WI38 (cell line): ENCODE measurements at regions not wholly inside any gene's neighbourhood (a gene's known extent, or its start where the extent isn't known, plus 50 kb on each side); places are given as distances from the start of the nearest gene placed in this dataset.

Experiments
- H3K4me3 ChIP-seq: 2 replicates; pipeline ENCODE4 v1.5.1; 2011; ENCODE audit warnings: low read depth, mild to moderate bottlenecking, control low read depth, low read length
- CTCF ChIP-seq: IDR thresholded peaks from 2 replicates; pipeline ENCODE4 v1.5.1; 2012; ENCODE audit warnings: low read depth, mild to moderate bottlenecking, control low read depth, low read length

- no peak for TF ChIP-seq CTCF
- H3K4me3 ChIP-seq, result no peak overlapping the region
Measured at GRCh38 chr22:48593551-48593950, 1234.1 kb downstream of the BRD1 start.

GRCh38 chr22:48592931-48593330, 1234.7 kb downstream of the BRD1 start:
- no peak overlapping the region for H3K4me3 ChIP-seq
- no peak for TF ChIP-seq CTCF

GRCh38 chr22:48592488-48592887, 1235.2 kb downstream of the BRD1 start:
- no peak for TF ChIP-seq CTCF
- H3K4me3 ChIP-seq, result no peak overlapping the region

- no peak for TF ChIP-seq CTCF
- H3K4me3 ChIP-seq, result no peak overlapping the region
Measured at GRCh38 chr22:48592066-48592345, 1235.7 kb downstream of the BRD1 start.

- no peak overlapping the region for H3K4me3 ChIP-seq
- TF ChIP-seq CTCF, result no peak
Measured at GRCh38 chr22:48591286-48592065, 1236.2 kb downstream of the BRD1 start.

- no peak overlapping the region for H3K4me3 ChIP-seq
- TF ChIP-seq CTCF, result no peak
Measured at GRCh38 chr22:48589901-48590300, 1237.8 kb downstream of the BRD1 start.

- no peak for TF ChIP-seq CTCF
- H3K4me3 ChIP-seq, result no peak overlapping the region
Measured at GRCh38 chr22:48588878-48589450, 1238.7 kb downstream of the BRD1 start.
